CD4-positive, alpha-beta T cell (primary cell): ENCODE measurements at regions not wholly inside any gene's neighbourhood (a gene's known extent, or its start where the extent isn't known, plus 50 kb on each side); places are given as distances from the start of the nearest gene placed in this dataset.
"Not testable (repeated sequence)": the region's sequence is repeated elsewhere in the genome, so short reads cannot be mapped to it uniquely, and the experiment has no call there.

Experiments used
- ATAC-seq: fragments of 200-7000 bp; cut with Tn5 transposase; one replicate; pipeline ENCODE4 v1.10.0; 2022; ENCODE audit warnings: mild to moderate bottlenecking; ENCODE audit not compliant: poor library complexity
- CTCF ChIA-PET: fragments of 350-600 bp; sonication (Branson Sonifier 250); formaldehyde crosslinking; loops from one replicate; lab custom pipeline; 2021; ENCODE audit warnings: antibody characterized with exemption, inconsistent platforms; lab: Charles Lee
- POLR2A ChIA-PET: fragments of 350-600 bp; sonication (Branson Sonifier 250); formaldehyde crosslinking; loops from one replicate; lab custom pipeline; 2021; ENCODE audit warnings: antibody characterized with exemption, inconsistent platforms; lab: Charles Lee
- DNase-seq, 14 experiments: peaks; one replicate each; pipeline ENCODE4 v3.0.0-alpha.2; 2013 to 2020; ENCODE audit warnings: mixed read lengths in 2 of 14
- H3K27ac ChIP-seq, 2 donors: one replicate each; pipeline versions ENCODE4 v1.5.1 to v1.7.0; 2013; ENCODE audit warnings: low read length in 2 of 2, low read depth in 1 of 2, mild to moderate bottlenecking in 1 of 2
- H3K27me3 ChIP-seq, 2 experiments: 1 replicate in 1 of 2; 2 replicates in 1 of 2; pipeline versions ENCODE4 v1.6.1 to v1.7.0; 2013; ENCODE audit warnings: low read length in 2 of 2, control low read depth in 1 of 2, mild to moderate bottlenecking in 1 of 2, moderate library complexity in 1 of 2; ENCODE audit not compliant: insufficient read depth in 2 of 2, control insufficient read depth in 1 of 2
- H3K36me3 ChIP-seq: one replicate; pipeline ENCODE4 v1.6.1; 2013; ENCODE audit warnings: low read length, control low read depth; ENCODE audit not compliant: insufficient read depth
- H3K4me1 ChIP-seq: one replicate; pipeline ENCODE4 v1.6.1; 2013; ENCODE audit warnings: low read length, control low read depth; ENCODE audit not compliant: insufficient read depth
- H3K4me3 ChIP-seq: one replicate; pipeline ENCODE4 v1.5.1; 2013; ENCODE audit warnings: mild to moderate bottlenecking, low read length, moderate library complexity
- H3K9me3 ChIP-seq, 2 experiments: 1 replicate in 1 of 2; 2 replicates in 1 of 2; pipeline versions ENCODE4 v1.6.1 to v1.7.0; 2013; ENCODE audit warnings: low read length in 2 of 2, mild to moderate bottlenecking in 2 of 2, control low read depth in 1 of 2, moderate library complexity in 1 of 2; ENCODE audit not compliant: control insufficient read depth in 1 of 2, insufficient read depth in 1 of 2
- H3K27ac Mint-ChIP-seq: one replicate; pipeline ENCODE4 v1.8.0; 2020; ENCODE audit warnings: mixed read lengths
- H3K27me3 Mint-ChIP-seq: one replicate; pipeline ENCODE4 v1.8.0; 2021; ENCODE audit warnings: mixed read lengths
- H3K36me3 Mint-ChIP-seq: one replicate; pipeline ENCODE4 v1.8.0; 2021; ENCODE audit warnings: low read depth, mixed read lengths
- H3K4me1 Mint-ChIP-seq: one replicate; pipeline ENCODE4 v1.8.0; 2021; ENCODE audit warnings: low read depth, mixed read lengths
- H3K4me3 Mint-ChIP-seq: one replicate; pipeline ENCODE4 v1.8.0; 2020; ENCODE audit warnings: mild to moderate bottlenecking, mixed read lengths
- H3K9me3 Mint-ChIP-seq: one replicate; pipeline ENCODE4 v1.8.0; 2020; ENCODE audit warnings: mixed read lengths
- CTCF ChIP-seq: fragments of 200-600 bp; IDR thresholded peaks from one replicate; pipeline ENCODE4 v1.8.0; 2022; ENCODE audit warnings: antibody characterized with exemption, mild to moderate bottlenecking
- intact Hi-C, 2 experiments: fragments of 100-400 bp; cut with DNase I in 1 of 2; cut with micrococcal nuclease in 1 of 2; formaldehyde crosslinking; loops; one replicate each; pipeline versions ENCODE4 v1.15.1 to v1.9.0; 2023 to 2025; cut with DNase I, micrococcal nuclease

DNA sequence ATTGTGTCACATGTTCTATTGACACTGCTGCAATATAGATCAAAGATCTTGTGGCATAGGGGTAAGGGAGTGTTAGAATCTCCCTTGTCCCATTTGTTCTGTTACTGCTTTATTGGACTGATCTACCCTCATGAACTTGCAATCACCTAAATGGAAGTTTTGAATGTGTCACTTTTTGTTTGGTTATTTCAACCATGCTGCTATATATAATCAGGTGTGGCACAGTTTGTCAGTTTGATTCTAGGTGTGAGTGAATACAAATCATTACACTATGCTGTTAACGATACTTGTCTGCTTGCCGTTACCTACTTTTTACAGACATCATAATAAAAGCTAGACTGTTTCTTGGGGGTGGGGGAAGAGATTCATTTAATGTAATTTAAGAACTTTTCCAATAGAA lies 82.6 kb downstream of the MAB21L3 start:
- ChIA-PET CTCF (no interaction called here), POLR2A (no interaction called here)
- Histone ChIP-seq H3K4me1 (peaks cover 4% of the 10 kb centered on the region), H3K27ac (no peak overlapping the region), H3K9me3 (no peaks in the 10 kb centered on the region), H3K27me3 (no peaks in the 10 kb centered on the region), H3K36me3 (no peaks in the 10 kb centered on the region), H3K4me3 (no peak overlapping the region)
- no peak for TF ChIP-seq CTCF
- Mint-ChIP-seq H3K9me3 (no peaks in the 10 kb centered on the region), H3K36me3 (no peaks in the 10 kb centered on the region), H3K27ac (no peak overlapping the region), H3K4me3 (no peak overlapping the region), H3K4me1 (peaks cover 16% of the 10 kb centered on the region), H3K27me3 (peaks cover 5% of the 10 kb centered on the region)
- intact Hi-C loops = no loop called here
- ATAC-seq = no peak
- DNase-seq = no peak

- no peaks in the 10 kb centered on the region for H3K27me3 ChIP-seq
- no peak for TF ChIP-seq CTCF
- H3K4me3 Mint-ChIP-seq = no peak overlapping the region
- peaks cover 4% of the 10 kb centered on the region for H3K4me1 ChIP-seq
- intact Hi-C loops = no loop called here
- no peak overlapping the region for H3K27ac Mint-ChIP-seq
- H3K27me3 Mint-ChIP-seq = peaks cover 5% of the 10 kb centered on the region
- H3K9me3 Mint-ChIP-seq = no peaks in the 10 kb centered on the region
- H3K4me3 ChIP-seq = no peak overlapping the region
- H3K36me3 Mint-ChIP-seq = no peaks in the 10 kb centered on the region
- ATAC-seq = no peak
- no peak for DNase-seq
- ChIA-PET POLR2A (interaction anchor here (0.9 to 1.0 kb wide), 2 partner anchors 10 to 49 kb away, joined by 3 read pairs; no protein-coding TSS in a partner anchor), CTCF (no interaction called here)
- H3K4me1 Mint-ChIP-seq = peaks cover 16% of the 10 kb centered on the region
- H3K27ac ChIP-seq = no peak overlapping the region
- no peaks in the 10 kb centered on the region for H3K36me3 ChIP-seq
- H3K9me3 ChIP-seq = no peaks in the 10 kb centered on the region
These were observed 83.4 kb downstream of the MAB21L3 start for GRCh38 chr1:116194568-116194967.

GRCh38 chr1:116195077-116195868 lies 84.1 kb downstream of the MAB21L3 start:
- Mint-ChIP-seq H3K4me3 (no peak overlapping the region), H3K27ac (no peak overlapping the region), H3K4me1 (peaks cover 16% of the 10 kb centered on the region), H3K36me3 (no peaks in the 10 kb centered on the region), H3K27me3 (peaks cover 5% of the 10 kb centered on the region), H3K9me3 (no peaks in the 10 kb centered on the region)
- no peak for TF ChIP-seq CTCF
- Histone ChIP-seq H3K27ac (no peak overlapping the region), H3K4me3 (no peak overlapping the region), H3K4me1 (peaks cover 4% of the 10 kb centered on the region), H3K9me3 (no peaks in the 10 kb centered on the region), H3K36me3 (no peaks in the 10 kb centered on the region), H3K27me3 (no peaks in the 10 kb centered on the region)
- ChIA-PET POLR2A (interaction anchor here (0.9 to 1.0 kb wide), 2 partner anchors 11 to 48 kb away, joined by 3 read pairs; no protein-coding TSS in a partner anchor), CTCF (no interaction called here)
- intact Hi-C loops = no loop called here
- DNase-seq = no peak
- ATAC-seq = no peak

GRCh38 chr1:116200343-116200742 lies 89.1 kb downstream of the MAB21L3 start:
- DNase-seq, H3K4me1 ChIP-seq, H3K9me3 ChIP-seq, H3K4me1 Mint-ChIP-seq, H3K27ac ChIP-seq, POLR2A ChIA-PET, intact Hi-C loops, H3K36me3 ChIP-seq, H3K4me3 Mint-ChIP-seq, H3K9me3 Mint-ChIP-seq, ATAC-seq, H3K4me3 ChIP-seq, H3K27ac Mint-ChIP-seq, H3K36me3 Mint-ChIP-seq, H3K27me3 Mint-ChIP-seq, H3K27me3 ChIP-seq, CTCF ChIA-PET: not testable (repeated sequence)
